Tibial nerve (tissue), 3 donors: ENCODE measurements at regions not wholly inside any gene's neighbourhood (a gene's known extent, or its start where the extent isn't known, plus 50 kb on each side); places are given as distances from the start of the nearest gene placed in this dataset.

ENCODE experiments used
- CTCF ChIP-seq, 5 experiments: fragments of 200-600 bp in 3 of 5; fragments of 450-650 bp in 2 of 5; sonication (generic) in 3 of 5; IDR thresholded peaks; one replicate each; pipeline ENCODE4 v1.5.1; 2016 to 2019; ENCODE audit warnings: antibody characterized with exemption in 5 of 5, mild to moderate bottlenecking in 3 of 5, moderate library complexity in 2 of 5
- POLR2A ChIP-seq, 2 donors: fragments of 450-650 bp; IDR thresholded peaks; one replicate each; pipeline ENCODE4 v1.6.1; 2017; ENCODE audit warnings: antibody characterized with exemption in 2 of 2, mild to moderate bottlenecking in 2 of 2, moderate library complexity in 2 of 2

- no peak for TF ChIP-seq CTCF (IDR thresholded peaks at IDR 0.05)
- no peak for TF ChIP-seq POLR2A (IDR thresholded peaks at IDR 0.05)
These were observed 77.9 kb upstream of the RHOBTB1 start for GRCh38 chr10:61021926-61022325.
